IPS-NIHi7 (cell line): ENCODE measurements at regions not wholly inside any gene's neighbourhood (a gene's known extent, or its start where the extent isn't known, plus 50 kb on each side); places are given as distances from the start of the nearest gene placed in this dataset.

Experiments used
- DNase-seq: peaks from one replicate; pipeline ENCODE4 v3.0.0; 2012; ENCODE audit warnings: mixed read lengths; ENCODE audit errors: extremely low spot score

GRCh38 chr5:8137941-8138550 is 269.1 kb downstream of the MTRR start:
- DNase-seq = no peak

- no peak for DNase-seq
Measured at GRCh38 chr5:8138884-8139283, 269.9 kb downstream of the MTRR start.

- no peak for DNase-seq
Measured at GRCh38 chr5:8150791-8151190, 281.8 kb downstream of the MTRR start.

GRCh38 chr5:8156706-8157105 is 287.8 kb downstream of the MTRR start:
- no peak for DNase-seq

- no peak for DNase-seq
Measured at GRCh38 chr5:8157320-8157822, 288.4 kb downstream of the MTRR start.

- no peak for DNase-seq
Measured at GRCh38 chr5:8176101-8176693, 307.2 kb downstream of the MTRR start.

GRCh38 chr5:8184455-8185063 is 315.6 kb downstream of the MTRR start:
- DNase-seq = peak; percentile 79

- no peak for DNase-seq
Measured at GRCh38 chr5:8185852-8186251, 316.9 kb downstream of the MTRR start.

- no peak for DNase-seq
Measured at GRCh38 chr5:8188874-8189565, 320.1 kb downstream of the MTRR start.

- DNase-seq = no peak
Measured at GRCh38 chr5:8192840-8193239, 323.9 kb downstream of the MTRR start.

GRCh38 chr5:8196061-8196460 is 327.1 kb downstream of the MTRR start:
- DNase-seq = no peak

GRCh38 chr5:8208307-8208706 is 339.4 kb downstream of the MTRR start:
- no peak for DNase-seq

GRCh38 chr5:8209500-8209899 is 340.6 kb downstream of the MTRR start:
- DNase-seq = no peak

GRCh38 chr5:8213701-8214240 is 344.8 kb downstream of the MTRR start:
- no peak for DNase-seq

GRCh38 chr5:8216921-8217320 is 348.0 kb downstream of the MTRR start:
- no peak for DNase-seq

GRCh38 chr5:8226148-8226547 is 357.2 kb downstream of the MTRR start:
- DNase-seq = no peak

GRCh38 chr5:8227112-8227511 is 358.2 kb downstream of the MTRR start:
- DNase-seq = no peak

- no peak for DNase-seq
Measured at GRCh38 chr5:8229551-8229950, 360.6 kb downstream of the MTRR start.

GRCh38 chr5:8230868-8231267 is 361.9 kb downstream of the MTRR start:
- DNase-seq = no peak

- DNase-seq = no peak
Measured at GRCh38 chr5:8233479-8233878, 364.5 kb downstream of the MTRR start.

- no peak for DNase-seq
Measured at GRCh38 chr5:8234179-8234770, 365.3 kb downstream of the MTRR start.

- DNase-seq = no peak
Measured at GRCh38 chr5:8238080-8238479, 369.1 kb downstream of the MTRR start.
